UCSD-AML1 (cell line): ENCODE measurements at regions not wholly inside any gene's neighbourhood (a gene's known extent, or its start where the extent isn't known, plus 50 kb on each side); places are given as distances from the start of the nearest gene placed in this dataset.
A peak's percentile ranks its signal among the peaks of the same experiment; 100 is the strongest.
"Not testable (repeated sequence)": the region's sequence is repeated elsewhere in the genome, so short reads cannot be mapped to it uniquely, and the experiment has no call there.

ENCODE experiments used
- DNase-seq: peaks from one replicate; lab custom pipeline; 2025; ENCODE audit not compliant: unreplicated experiment; lab: John Stamatoyannopoulos, UW

DNA sequence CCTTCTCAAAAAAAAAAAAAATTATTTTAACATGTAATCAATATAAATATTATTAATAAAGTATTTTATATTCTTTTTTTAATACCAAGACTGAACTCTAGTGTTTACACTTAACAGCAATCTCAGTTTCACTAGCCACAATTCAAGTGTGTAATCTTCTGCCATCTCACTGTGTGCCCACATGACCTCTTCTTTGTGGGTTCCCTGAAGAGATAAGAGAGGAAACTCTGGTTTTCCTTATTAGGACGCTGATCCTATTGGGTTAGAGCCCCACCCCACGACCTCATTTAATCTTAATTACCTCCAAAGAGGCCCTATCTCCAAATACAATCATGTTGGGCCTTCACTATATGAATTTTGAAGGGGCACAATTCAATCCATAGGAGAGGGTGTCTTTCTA lies 177.6 kb downstream of the STK31 start:
- DNase-seq: no peak

DNA sequence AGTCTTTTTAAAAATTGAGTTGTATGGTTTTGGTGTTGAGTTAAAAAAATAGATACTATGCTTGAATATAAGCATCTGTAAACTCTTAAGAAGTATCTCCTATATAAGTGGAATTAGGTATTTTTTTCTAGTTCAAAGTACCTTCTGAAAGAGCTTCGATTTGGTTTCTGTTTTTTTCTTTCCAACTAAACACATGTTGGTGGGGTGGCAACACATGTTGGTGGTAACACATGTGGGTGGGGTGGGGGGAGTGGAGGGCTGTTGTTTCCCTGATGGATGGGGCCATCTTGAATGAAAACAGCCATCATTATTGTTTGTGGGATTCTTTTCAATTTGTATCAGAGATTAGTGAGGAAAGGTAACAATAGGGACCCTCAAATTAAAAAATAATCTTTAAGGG lies 178.9 kb downstream of the STK31 start:
- no peak for DNase-seq

GRCh38 chr7:23889566-23889965 lies 179.5 kb downstream of the STK31 start:
- DNase-seq: no peak

DNA sequence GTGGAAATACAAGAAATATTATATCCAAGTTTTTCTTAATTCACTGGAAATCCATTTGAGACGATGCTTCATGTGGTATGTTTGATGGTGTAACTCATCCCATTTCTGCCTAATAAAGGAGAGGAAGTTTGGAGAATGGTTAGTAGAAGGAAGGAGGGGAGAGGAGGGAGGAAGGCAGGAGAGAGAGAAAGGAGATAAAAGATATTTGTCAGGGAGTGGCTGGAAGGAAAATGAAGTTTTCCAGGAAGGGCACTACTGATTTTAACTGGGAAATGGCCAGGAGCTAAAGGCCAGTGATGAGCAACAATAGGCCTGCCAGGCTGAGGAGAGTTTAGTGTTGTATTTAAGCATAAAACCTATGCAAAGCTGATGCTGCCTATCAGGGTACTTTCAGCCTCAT lies 182.0 kb downstream of the STK31 start:
- no peak for DNase-seq

DNA sequence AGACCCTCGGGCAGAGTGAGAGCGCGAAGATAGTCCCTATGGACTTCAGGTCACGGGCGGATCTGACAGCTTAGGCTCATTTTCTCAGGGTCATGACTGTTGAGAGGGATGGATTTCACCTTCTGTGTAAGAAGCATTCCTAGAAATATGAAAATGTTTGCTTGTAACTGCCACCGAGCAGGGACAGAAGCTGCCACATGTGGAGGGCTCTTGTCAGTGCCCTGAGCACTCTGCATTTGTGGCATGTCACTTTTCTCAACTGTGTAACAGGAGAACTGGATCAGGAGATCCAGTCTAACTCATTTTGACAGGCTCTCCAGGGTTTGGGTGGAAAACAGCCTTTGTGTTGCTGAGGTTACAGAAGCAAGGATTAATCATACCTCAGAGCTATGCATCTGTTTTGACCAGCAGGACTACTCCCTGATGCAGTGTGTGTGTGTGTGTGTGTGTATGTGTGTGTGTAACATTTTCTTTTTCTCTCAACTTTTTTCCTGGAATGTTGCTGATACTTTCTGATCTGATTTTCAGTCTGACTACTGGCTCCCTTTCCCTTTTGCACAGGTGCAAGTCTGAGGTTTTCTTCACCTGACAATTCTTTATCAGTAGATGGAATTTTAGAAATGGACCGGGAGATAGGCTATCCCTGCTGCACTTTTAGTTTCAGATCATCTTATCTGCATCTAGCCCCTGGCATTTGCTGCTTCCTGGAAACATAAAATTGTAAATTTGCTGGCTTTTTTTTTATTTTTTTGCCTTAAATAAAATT lies 183.3 kb downstream of the STK31 start:
- no peak for DNase-seq

GRCh38 chr7:23893942-23894891 lies 184.2 kb downstream of the STK31 start:
- peak; percentile 11 for DNase-seq

DNA sequence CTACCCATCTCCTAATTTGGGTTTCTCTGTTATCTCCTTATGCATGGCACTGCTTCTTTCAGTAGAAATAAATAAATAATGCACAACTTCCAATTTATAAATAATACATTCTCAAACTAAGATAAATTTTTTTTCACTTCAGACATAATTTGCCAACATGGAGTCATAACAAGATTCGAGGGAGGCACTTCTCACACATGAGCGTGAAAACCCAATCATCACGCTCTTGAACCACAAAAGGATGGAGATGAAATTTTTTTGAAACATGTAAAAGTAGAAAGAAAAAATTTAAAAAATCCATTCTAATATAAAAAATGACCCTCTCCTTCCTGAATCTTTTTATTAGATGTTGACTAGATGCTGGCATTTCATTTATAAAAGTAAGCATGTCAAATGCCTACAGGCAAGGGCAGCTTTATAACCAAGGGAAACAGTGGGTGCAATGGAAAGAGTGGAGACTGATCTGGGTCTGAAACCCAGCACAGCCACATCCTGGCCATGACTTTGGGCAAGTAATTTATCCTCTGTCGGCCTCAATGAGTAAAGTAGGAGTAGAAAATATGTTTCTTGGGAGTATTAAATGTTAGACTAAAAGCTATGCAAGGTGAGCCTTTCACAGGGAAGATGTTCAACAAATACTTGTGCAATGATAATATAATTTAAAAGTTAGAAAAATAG lies 185.0 kb downstream of the STK31 start:
- no peak for DNase-seq

DNA sequence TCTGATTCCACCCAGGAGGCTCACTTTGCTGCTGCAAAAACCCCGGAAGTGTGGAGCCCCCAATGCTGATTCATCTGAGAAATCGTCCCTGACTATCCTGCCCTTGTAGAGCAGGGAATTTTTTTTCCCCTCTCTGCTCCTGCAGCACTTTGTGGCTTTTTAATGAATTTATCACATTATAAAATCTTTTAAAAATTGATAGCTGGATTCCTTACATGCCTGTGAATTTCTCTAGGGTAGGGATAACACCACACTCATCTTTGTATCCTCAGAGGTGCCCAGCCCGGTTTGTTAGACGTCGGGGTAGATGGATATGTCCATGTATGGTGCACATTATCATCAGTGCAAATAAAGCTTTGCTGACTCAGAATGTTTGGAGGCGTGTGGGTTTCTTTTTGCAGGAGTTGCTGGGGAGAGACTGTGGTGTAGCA lies 185.7 kb downstream of the STK31 start:
- no peak for DNase-seq

DNA sequence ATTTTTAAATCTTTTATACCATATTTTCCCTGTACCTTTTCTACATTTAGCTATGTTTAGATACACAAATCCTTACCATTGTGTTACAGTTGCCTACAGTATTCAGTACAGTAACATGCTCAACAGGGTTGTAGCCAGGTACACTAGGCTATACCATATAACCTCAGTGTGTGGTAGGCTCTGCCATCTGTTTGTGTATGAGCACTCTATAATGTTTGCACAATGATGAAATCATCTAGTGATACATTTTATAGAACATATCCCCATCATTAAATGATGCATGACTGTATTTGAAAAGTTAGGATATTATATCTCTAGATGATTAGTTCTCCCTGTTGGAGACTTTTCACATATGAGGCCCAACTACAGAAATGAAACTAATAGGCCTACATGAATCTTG lies 188.6 kb downstream of the STK31 start:
- no peak for DNase-seq

- not testable (repeated sequence) for DNase-seq
These were observed 194.9 kb downstream of the STK31 start for GRCh38 chr7:23904901-23905300.

GRCh38 chr7:23907012-23907411 lies 197.0 kb downstream of the STK31 start:
- DNase-seq: no peak

- no peak for DNase-seq
These were observed 199.4 kb downstream of the STK31 start for GRCh38 chr7:23909426-23909825.

DNA sequence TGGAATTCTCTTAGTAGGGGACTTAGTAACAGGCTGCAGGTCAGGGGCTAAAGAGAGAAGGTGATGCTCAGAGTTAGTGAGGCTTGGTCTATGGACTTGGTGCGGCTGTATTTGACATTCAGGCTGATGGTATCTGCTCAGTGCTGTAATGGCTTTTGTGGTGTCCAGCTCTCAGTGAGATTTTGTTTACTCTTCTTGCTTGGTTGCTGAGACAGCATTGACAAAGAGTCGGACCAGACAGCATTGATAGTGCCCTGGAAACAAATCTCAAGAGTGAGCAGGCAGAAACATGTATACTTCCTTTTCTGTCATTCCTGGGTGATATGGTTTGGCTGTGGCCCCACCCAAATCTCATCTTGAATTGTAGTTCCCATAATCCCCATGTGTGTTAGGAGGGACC lies 202.0 kb downstream of the STK31 start:
- DNase-seq: no peak

- DNase-seq: no peak
These were observed 203.0 kb downstream of the STK31 start for GRCh38 chr7:23913016-23913415.

- DNase-seq: no peak
These were observed 205.2 kb downstream of the STK31 start for GRCh38 chr7:23915236-23915635.

DNA sequence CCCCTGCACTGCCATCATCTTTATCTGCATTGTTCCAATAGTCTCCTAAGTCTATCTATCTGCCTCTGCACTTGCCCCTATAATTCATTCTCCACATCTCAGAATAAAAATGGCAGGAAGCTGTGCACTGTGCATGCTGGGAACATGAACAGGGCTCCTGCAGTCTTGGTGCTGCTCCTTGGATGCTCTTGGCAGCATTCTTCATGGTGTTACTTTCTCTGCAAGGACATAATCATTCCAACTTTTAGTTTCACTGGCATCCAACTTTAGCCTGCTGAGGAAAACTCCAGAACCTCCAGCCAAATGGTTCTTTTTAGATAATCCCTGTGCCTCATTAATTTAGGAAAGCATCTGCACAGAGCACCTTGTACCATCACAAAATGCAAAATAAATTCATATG lies 208.3 kb downstream of the STK31 start:
- DNase-seq: no peak

DNA sequence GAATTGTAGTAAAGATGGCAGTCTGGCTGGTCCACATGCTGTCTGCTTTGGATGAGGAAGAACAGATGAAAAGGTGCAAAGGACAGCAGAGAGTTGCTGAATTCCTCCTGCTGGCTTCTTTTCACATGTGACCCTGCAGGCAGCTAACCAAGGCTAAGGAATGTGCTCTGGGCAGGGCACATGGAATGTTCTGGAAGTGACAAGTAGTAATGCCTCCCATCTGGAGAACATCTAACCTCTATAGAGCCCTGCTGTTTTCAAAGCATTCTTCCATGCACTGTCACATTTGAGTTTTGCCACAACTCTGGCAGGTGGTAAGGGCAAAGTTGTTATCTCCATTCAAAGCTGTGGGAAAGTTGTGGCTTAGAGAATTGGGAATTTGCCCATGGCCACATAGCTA lies 208.8 kb downstream of the STK31 start:
- DNase-seq: no peak

GRCh38 chr7:23925088-23925487 lies 215.1 kb downstream of the STK31 start:
- no peak for DNase-seq

DNA sequence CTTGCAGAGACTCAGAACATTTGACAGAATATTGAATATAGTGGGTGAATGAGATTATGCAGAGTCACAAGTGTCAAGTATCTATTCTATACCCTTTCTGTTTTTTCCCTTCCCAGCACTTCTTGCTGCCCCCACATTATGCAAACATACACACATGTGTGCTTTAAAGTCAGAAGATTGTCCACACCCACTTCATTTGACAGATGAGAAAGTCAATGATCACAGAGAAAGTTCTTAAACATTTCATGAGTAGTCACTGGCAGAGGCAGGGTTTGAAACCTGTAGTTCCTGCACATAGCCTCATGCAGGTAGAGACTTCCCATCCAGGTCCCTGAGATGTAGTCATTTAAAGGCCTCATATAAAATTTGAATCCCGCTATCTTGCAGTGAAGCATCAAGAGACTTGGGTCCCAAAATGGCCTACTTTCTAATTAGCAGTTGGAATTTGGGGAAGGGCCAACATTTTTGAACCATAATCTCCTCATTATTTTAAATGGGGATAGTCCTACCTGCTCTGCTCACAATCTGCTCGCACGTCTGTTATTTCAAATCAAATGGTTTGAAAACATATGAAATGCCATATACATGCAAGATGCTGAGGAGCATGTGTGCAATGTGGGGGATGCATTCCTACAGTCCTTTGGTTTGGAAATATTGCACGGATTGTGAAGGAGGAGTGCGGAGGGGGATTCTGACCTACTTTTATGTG lies 217.8 kb downstream of the STK31 start:
- no peak for DNase-seq

DNA sequence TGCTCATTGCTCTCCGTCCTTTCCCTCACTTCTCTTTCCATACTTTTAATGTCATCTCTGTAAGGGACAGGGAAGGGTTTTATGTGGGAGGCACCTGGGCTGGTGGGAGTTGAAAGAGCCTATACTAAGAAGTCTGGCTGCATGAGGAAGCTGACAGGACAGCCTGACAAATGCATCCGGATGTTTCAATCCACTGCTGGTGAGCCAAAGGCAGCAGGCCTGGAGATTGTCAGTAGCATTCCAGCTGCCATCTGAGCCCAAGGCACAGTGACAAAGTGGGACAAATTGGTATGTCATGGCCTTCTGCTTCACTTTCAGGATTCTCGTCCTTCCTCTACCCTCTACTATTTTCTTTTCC lies 218.4 kb downstream of the STK31 start:
- no peak for DNase-seq

- DNase-seq: no peak
These were observed 220.3 kb downstream of the STK31 start for GRCh38 chr7:23930312-23930711.
